ENCODE measurements at regions not wholly inside any gene's neighbourhood (a gene's known extent, or its start where the extent isn't known, plus 50 kb on each side); places are given as distances from the start of the nearest gene placed in this dataset.

- POLR2A ChIA-PET = no interaction called here
- Histone ChIP-seq H3K9me3 (ENCODE audit: control insufficient read depth, insufficient read depth, low read depth, low read length) (no peaks in the 10 kb centered on the region), H3K27ac (ENCODE audit: extremely low read depth, low read depth, low read length) (no peak overlapping the region), H3K4me3 (ENCODE audit: low read depth, low read length) (no peak overlapping the region), H3K4me1 (ENCODE audit: control insufficient read depth, insufficient read depth, low read length) (no peaks in the 10 kb centered on the region), H3K36me3 (ENCODE audit: control insufficient read depth in 2 of 2, insufficient read depth in 1 of 2, low read length in 2 of 2) (no peaks in the 10 kb centered on the region)
- CTCF ChIA-PET = interaction anchor here (1.7 kb wide), 1 partner anchor 10 kb away, joined by 5 read pairs; no protein-coding TSS in a partner anchor
- TF ChIP-seq ZNF169 (tag by site-specific recombination; IDR thresholded peaks at IDR 0.05) (no peak), ZNF280C (tag by site-specific recombination; IDR thresholded peaks at IDR 0.05) (no peak), ZNF16 (tag by site-specific recombination; IDR thresholded peaks at IDR 0.05; ENCODE audit: low read depth) (no peak)
Observed at GRCh38 chr12:47387994-47388393, 308.2 kb upstream of the AMIGO2 start.

- no peak overlapping the region for H3K4me3 ChIP-seq (ENCODE audit: low read depth, low read length)
- no peaks in the 10 kb centered on the region for H3K9me3 ChIP-seq (ENCODE audit: control insufficient read depth, insufficient read depth, low read depth, low read length)
- no peak for TF ChIP-seq BCL11A (tag by site-specific recombination; IDR thresholded peaks at IDR 0.05; ENCODE audit: low read depth)
- no peak for TF ChIP-seq SETDB1 (IDR thresholded peaks at IDR 0.05; ENCODE audit: insufficient read length, low read length)
- TF ChIP-seq ZNF658 (tag by site-specific recombination; IDR thresholded peaks at IDR 0.05) = no peak
- TF ChIP-seq ZNF560 (tag by site-specific recombination; IDR thresholded peaks at IDR 0.05; ENCODE audit: borderline replicate concordance) = no peak
- no peak for TF ChIP-seq GLIS2 (tag by site-specific recombination; IDR thresholded peaks at IDR 0.05)
- TF ChIP-seq INSM2 (tag by site-specific recombination; IDR thresholded peaks at IDR 0.05) = no peak
- no peak for TF ChIP-seq ZSCAN30 (tag by site-specific recombination; IDR thresholded peaks at IDR 0.05)
- TF ChIP-seq ZNF580 (tag by site-specific recombination; IDR thresholded peaks at IDR 0.05) = no peak
- TF ChIP-seq REST (tag by site-specific recombination; IDR thresholded peaks at IDR 0.05) = no peak
- no peak for TF ChIP-seq ZNF155 (tag by site-specific recombination; IDR thresholded peaks at IDR 0.05)
- TF ChIP-seq OSR2 (tag by site-specific recombination; IDR thresholded peaks at IDR 0.05) = no peak
- TF ChIP-seq ZNF280C (tag by site-specific recombination; IDR thresholded peaks at IDR 0.05) = no peak
- no peak for TF ChIP-seq ZNF362 (tag by site-specific recombination; IDR thresholded peaks at IDR 0.05)
- TF ChIP-seq RBAK (tag by site-specific recombination; IDR thresholded peaks at IDR 0.05) = no peak
- TF ChIP-seq ZNF24 (tag by site-specific recombination; IDR thresholded peaks at IDR 0.05) = no peak
- no peak for TF ChIP-seq ZNF157 (tag by site-specific recombination; IDR thresholded peaks at IDR 0.05)
- TF ChIP-seq ZNF140 (tag by site-specific recombination; IDR thresholded peaks at IDR 0.05) = no peak
- TF ChIP-seq ZNF394 (tag by site-specific recombination; IDR thresholded peaks at IDR 0.05; ENCODE audit: borderline replicate concordance) = no peak
- no peak for TF ChIP-seq ZNF2 (tag by site-specific recombination; IDR thresholded peaks at IDR 0.05)
- H3K4me1 ChIP-seq (ENCODE audit: control insufficient read depth, insufficient read depth, low read length) = no peaks in the 10 kb centered on the region
- CTCF ChIA-PET = no interaction called here
- no peaks in the 10 kb centered on the region for H3K36me3 ChIP-seq (ENCODE audit: control insufficient read depth in 2 of 2, insufficient read depth in 1 of 2, low read length in 2 of 2)
- POLR2A ChIA-PET = no interaction called here
- no peak overlapping the region for H3K27ac ChIP-seq (ENCODE audit: extremely low read depth, low read depth, low read length)
Observed at GRCh38 chr12:47385653-47386052, 305.9 kb upstream of the AMIGO2 start.
